GF-D8 (cell line): ENCODE measurements at regions not wholly inside any gene's neighbourhood (a gene's known extent, or its start where the extent isn't known, plus 50 kb on each side); places are given as distances from the start of the nearest gene placed in this dataset.
"Not testable (repeated sequence)": the region's sequence is repeated elsewhere in the genome, so short reads cannot be mapped to it uniquely, and the experiment has no call there.

Experiments
- DNase-seq: peaks from one replicate; lab custom pipeline; 2025; lab: John Stamatoyannopoulos, UW

DNA sequence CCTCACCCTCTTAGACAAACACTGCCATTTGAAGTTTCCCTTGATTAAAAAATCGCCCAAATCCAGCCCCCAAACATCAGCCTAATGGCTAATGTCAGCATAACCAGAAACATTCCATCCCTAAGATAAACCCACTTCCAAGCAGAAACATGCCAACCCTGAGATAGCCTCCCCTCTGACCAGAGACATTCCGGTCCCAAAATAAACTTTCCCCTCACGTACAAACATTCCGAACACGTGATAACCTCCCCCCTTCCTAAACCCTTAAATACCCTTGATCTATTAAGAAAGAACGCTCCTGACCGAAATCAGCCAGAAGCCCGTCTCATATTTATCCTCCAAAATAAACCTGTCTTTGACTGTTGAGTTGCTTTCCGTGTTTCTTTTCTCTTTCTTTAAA, 237.2 kb downstream of the ASMT start:
- no peak for DNase-seq

DNA sequence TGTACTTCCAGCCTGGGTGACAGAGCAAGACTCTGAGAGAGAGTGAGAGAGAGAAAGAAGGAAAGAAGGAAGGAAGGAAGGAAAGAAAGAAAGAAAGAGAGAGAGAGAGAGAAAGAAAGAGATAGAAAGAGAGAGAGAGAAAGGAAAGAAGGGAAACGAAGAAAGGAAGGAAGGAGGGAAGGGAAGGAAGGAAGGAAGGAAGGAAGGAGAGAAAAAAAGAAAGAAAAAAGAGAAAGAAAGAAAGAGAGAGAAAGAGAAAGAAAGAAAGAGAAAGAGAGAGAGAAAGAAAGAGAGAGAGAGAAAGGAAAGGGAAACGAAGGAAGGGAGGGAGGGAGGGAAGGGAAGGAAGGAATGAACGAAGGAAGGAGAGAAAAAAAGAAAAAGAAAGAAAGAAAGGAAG, 238.6 kb downstream of the ASMT start:
- DNase-seq, result no peak

DNA sequence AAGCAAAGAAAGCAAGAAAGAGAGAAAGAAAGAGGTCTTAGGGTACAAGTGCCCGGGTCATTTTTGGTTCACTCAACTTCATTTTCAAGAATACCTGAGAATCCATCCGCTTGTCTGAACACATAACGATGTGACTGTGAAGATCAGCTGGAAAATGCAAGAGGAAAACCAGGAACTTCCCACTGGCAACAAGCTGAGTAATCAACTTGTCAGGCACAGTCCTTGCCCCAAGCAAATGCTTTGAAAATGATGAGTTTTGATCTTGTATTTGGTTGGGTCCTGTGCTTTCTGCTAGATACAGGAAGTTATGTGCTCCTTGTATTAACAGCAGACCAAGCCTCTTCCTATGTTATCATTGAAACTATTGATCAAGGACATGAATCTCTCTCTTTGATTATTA, 239.1 kb downstream of the ASMT start:
- no peak for DNase-seq

DNA sequence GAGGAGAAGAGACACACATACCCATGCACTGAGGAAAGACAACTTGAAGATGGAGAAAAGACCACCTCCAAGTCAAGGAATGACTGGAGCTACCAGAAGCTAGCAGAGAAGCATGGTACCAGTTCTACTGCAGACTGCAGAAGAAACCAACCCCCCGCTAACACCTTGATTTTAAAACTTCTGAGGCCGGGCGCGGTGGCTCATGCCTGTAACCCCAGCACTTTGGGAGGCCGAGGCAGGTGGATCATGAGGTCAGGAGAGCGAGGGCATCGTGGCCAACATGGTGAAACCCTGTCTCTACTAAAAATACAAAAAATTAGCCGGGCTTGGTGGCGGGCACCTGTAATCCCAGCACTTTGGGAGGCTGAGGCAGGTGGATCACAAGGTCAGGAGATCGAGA, 240.0 kb downstream of the ASMT start:
- not testable (repeated sequence) for DNase-seq

DNA sequence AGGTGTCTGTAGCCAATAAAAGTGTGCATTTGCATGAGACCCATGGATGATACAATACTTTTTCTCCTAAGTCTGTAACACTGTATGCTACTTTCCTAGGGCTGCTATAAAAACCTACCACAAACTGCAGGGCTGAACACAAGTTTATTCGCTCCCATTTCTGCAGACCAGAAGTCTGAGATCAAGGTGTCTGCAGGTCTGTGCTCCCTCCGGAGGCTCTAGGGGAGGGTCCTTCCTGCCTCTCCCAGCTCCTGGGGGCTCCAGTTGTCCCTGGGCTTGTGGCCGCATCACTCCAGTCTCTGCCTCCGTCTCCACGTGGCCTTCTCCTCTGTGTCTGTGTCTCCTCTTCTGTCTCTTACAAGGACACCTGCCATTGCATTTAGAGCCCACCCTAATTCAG, 244.4 kb downstream of the ASMT start:
- not testable (repeated sequence) for DNase-seq

DNA sequence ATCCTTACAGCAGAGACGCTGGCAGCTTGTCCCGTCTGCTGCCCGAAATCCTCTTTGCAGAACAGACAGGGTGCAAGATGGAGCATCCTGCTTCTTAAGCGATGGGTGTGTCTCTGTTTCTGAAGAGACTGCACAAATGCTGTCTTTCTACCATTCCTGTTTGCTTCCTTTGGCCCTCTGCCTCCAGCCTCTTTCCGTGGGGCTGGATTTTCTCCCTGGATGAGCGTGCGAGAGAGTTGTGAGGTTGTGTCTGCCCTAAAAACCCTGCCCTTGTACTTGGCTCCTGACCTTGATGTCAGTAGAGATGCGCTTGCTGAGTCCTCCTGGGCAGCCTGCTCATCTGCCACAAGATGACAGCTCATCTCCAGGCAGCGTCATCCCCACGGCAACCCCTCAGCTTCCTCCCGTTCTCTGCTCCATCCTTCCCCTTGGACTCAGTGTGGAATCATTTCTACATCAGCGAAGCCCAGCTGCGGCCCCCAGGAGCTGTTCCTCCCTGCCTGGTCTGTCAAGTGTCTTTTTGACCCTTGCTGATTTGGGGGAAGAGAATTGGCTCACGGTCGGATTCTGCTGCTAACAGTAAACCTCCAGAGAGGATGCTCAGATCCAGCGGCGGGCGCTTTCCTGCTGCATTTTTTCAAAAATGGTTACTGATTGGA, 246.2 kb downstream of the ASMT start:
- DNase-seq, result no peak

DNA sequence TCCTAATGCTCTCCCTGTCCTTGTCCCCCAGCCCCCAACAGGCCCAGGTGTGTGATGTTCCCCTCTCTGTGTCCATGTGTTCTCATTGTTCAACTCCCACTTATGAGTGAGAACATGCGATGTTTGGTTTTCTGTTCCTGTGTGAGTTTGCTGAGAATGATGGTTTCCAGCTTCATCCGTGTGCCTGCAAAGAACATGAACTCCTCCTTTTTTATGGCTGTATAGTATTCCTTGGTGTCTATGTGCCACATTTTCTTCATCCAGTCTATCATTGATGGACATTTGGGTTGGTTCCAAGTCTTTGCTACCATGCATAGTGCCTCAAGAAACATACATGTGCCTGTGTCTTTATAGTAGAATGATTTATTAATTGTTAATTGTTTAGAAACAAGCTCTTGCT, 249.1 kb downstream of the ASMT start:
- DNase-seq, result not testable (repeated sequence)

DNA sequence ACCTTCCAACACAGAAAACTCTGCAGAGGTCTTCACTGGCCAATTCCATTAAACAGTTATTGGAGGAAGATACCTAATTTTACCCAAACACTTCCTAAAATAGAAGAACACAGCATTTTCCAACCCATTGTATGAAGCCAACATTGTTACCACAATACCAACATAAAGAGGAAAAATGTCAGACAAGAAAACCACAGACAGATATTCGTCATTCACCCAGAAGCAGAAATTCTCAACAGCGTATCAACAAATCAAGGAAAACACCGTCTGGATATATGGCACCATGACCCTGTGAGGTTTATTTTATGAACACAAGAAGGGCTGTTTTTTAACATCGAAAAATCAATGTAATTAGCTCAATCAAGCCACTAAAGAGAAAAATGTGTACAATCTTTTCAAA, 255.6 kb downstream of the ASMT start:
- DNase-seq, result no peak

DNA sequence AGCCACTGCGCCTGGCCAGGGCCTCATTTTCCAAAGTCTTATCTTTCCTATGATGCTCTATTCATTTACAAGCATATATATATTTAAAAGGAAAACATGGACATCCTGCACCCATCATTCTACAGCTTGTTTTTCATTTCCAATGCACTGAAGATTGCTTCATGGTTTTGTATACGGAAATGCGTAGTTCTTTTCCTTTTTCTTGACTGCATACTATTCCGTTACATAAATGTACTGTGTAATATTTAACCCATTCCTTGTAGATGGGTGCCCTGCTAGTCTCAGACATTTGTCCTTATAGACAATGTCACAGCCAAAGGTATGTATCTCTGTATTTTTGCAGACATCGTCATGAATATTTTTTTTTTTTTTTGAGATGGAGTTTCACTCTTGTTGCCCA, 257.0 kb downstream of the ASMT start:
- no peak for DNase-seq

DNA sequence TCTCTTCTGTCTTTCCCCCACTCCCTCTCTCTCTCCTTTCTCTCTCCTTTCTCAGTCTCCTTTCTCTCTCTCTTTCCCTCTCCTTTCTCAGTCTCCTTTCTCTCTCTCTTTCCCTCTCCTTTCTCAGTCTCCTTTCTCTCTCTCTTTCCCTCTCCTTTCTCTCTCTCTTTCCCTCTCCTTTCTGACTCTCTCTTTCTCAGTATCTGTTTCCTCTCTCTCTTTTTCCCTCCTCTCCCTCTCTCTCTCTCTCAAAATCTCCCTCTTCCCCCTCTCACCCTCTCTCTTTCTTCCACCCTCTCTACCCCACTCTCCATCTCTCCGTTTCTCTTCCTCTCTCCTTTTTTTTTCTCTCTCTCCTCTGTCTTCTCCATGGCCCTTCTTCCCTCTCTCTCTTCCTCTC, 258.8 kb downstream of the ASMT start:
- no peak for DNase-seq

DNA sequence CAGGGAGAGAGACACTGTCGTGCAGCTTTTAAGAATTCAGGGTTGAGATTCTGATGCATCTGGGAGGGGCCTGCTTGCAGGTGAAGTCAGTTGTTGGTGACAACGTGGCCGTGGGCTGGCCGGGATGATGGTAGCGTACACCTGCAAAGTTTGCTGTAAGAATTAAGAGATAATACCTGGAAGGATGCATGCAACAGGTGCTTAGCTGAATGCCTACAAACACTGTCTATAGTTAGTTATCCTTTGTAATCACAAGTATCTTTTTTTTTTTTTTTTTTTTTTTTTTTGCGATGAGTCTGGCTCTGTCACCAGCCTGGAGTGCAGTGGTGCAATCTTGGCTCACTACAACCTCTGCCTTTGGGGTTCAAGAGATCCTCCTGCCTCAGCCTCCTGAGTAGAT, 259.6 kb downstream of the ASMT start:
- no peak for DNase-seq

DNA sequence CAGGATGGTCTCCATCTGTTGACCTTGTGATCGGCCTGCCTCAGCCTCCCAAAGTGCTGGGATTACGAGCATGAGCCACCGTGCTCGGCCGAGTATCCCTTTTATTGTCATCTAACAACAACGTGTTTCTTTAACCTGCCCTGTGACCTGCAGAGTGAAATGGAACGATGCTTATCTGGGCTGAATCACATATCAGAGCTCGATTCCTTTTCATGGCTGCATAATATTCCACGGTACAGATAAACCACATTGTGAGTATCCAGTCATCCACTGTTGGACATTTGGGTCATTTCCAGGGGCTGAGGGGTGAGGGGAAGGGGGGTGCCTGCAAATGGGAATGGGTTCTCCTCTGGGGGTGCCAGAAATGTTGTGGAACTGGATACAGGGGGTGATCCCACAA, 260.0 kb downstream of the ASMT start:
- no peak for DNase-seq

DNA sequence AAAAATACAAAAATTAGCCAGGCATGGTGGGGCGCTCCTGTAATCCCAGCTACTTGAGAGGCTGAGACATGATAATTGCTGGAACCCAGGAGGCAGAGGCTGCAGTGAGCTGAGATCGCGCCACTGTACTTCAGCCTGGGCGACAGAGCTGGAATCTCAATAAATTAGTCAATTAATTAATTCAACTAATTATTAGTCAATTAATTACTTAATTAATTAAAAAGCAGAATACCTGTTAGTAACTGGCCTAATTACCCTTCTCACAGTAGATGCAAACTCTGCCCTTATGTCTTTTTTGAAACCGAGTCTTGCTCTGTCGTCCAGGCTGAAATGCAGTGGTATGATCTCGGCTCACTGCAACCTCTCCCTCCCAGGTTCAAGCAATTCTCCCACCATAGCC, 261.2 kb downstream of the ASMT start:
- no peak for DNase-seq

DNA sequence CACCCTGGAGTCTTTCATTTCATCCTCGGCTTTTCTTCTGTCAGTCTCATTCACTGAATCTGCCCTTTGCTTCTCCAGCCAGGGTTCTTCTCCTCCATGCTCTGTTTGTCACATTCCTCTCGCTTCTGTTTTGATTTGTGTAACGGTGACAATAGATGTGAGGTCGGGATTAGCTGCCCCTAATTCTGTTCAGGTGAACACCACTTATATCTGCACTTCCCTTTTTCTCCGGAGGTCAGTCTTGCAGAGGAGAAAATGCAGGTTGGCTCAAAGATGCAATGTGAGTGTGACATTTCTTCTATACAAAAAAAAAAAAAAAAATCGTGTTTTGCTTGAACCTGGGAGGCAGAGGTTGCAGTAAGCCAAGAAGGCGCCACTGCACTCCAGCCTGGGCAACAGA, 262.9 kb downstream of the ASMT start:
- DNase-seq, result no peak

DNA sequence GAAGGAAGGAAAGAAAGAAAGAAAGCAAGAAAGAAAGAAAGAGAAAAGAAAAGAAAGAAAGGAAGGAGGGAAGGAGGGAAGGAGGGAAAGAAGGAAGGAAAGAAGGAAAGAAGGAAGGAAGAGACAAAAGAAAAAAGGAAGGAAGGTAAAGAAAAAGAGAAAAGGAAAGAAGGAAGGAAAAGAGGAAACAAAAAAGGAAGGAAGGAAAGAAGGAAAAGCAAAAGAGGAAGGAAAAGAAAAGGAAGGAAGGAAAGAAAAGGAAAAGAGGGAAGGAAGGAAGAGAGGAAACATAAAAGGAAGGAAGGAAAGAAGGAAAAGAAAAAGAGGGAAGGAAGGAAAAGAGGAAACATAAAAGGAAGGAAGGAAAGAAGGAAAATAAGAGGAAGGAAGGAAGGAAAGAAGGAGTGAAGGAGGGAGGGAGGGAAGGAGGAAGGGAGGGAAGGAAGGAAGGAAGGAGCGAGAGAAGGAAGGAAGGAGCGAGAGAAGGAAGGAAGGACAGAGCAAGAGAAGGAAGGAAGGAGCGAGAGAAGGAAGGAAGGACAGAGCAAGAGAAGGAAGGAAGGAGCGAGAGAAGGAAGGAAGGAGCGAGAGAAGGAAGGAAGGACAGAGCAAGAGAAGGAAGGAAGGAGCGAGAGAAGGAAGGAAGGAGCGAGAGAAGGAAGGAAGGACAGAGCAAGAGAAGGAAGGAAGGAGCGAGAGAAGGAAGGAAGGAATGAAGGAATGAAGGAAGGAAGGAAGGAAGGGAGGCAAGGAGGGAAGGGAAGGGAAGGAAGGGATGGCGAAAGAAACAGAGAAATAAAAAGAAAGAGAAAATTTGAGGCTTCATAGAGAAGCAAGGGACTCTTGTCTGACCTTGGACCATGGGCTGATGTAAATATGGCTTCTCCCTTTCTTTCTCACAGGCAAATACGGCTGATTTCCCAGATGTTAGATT, 266.3 kb downstream of the ASMT start:
- not testable (repeated sequence) for DNase-seq

DNA sequence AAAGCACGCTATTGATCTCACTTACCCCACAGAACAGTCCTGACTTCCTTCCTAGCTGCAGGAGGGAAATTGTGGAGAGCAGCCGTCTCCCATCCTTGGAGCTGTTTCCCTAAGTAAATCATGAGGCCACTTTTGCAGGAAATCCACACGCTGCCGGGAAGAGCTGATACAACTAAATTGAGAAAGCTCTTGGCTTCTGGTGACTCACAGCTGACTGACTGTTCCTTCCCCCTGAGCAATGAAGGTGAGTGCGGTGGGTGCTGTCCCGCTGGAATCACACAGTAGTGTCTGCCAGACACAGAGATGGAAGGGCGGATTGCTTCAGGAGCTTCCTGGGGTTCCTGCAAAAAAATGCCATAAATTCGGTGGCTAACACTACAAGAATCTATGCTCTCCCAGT, 268.9 kb downstream of the ASMT start:
- DNase-seq, result no peak

DNA sequence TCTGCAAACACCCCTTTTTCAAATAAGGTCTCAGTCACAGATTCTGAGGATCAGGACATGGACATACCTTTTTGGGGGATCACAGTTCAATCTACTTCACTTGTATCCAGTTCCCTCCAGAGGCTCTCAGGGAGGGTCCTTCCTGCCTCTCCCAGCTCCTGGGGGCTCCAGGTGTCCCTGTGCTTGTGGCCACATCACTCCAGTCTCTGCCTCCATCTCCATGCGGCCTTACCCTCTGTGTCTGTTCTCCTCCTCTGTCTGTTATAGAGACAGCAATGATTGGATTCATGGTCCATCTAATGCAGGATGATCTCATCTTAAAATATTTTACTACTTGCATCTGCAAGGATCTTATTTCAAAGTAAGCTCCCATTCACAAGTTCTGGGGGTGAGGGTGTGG, 269.6 kb downstream of the ASMT start:
- DNase-seq, result no peak

DNA sequence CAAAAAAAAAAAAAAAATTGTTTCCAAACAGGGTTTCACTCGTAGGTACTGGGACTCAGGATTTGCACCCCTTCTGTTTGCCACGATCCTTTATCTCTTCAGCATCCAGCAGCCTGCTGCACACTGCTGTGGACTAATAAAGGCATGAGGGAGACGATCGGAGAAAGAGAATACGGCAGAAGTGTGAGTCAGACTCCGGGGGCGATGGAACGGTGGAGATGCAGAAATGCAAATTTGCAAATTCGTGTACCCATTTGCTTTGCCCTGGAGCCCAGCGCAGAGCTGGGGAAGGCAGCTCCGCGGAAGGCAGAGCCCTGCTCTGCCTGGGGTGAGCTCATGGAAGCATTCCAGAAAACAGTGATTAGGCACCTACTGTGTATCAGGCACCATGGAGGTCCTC, 270.3 kb downstream of the ASMT start:
- DNase-seq, result no peak

DNA sequence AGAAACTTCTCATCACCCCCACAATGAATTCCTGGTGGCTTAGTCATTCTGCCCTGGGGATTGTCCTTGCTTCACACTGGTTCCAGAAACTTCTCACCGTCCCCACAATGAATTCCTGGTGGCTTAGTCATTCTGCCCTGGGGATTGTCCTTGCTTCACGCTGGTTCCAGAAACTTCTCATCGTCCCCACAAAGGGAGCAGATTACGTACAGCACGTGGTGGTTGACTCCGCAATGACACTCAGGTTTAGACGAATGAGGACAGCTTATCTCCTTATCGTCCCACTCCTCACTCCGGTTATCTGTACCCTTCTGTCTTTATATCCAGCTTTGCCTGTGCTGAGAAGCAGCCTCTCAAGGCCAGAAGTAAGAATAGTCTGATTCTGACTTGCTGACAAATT, 273.4 kb downstream of the ASMT start:
- DNase-seq, result not testable (repeated sequence)

DNA sequence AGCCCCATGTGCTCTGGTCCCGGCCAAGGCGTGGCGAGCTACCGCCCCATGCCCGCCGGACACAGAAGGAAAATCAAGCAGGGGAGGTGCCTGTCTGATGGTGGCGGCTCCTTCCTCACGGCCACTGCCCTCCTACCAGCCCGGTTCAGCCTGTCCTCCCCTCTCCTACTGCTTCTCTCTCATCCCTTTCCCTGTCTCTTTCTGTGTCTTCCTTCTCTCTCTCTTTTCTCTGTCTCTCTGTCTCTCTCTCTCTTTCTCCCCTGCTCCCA, 279.1 kb downstream of the ASMT start:
- DNase-seq, result no peak

DNA sequence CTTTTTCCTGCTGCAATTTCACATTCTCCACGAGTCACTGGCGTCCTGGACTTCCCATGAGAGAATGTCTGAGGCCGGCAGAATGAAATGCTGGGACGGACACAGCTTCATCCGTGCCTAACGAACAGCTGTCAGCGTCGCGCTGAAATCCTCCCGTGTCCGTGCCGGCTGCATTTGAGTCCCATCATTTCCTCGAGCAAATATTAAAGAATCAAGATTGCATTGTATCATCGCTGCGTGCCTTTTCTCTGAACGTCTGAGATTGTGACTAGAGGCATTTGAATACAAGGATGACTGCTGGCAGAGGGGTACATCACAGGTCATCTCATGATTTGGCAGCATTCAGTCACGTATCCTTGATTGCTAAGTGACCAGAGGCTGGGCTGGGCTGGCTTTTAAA, 279.9 kb downstream of the ASMT start:
- DNase-seq, result no peak

DNA sequence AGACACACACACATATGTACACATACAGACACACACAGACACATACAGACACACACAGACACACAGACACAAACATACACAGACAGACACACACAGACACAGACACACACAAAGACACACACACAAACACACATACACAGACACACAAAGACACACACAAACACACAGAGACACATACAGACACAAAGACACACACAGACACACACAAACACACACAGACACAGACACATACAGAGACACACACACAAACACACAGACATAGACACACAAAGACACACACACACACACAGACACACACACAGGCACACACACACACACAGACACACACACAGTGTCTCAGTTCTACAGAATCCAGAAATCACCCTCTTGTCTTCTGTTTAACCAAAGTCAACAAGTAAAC, 280.7 kb downstream of the ASMT start:
- DNase-seq, result no peak

DNA sequence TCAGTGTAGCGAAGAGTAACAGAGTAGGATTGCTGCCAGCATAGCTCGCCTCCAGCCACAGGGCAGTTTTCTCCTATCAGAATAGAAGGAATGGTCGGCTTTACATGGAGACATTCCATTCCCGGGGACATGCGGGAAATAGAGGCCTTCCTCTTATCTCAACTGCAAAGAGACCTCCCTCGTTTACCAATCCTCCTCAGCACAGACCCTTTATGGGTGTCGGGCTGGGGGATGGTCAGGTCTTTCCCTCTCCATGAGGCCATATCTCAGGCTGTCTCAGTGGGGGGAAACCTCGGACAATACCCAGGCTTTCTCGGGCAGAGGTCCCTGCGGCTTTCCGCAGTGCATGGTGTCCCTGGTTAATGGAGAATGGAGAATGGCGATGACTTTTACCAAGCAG, 285.0 kb downstream of the ASMT start:
- DNase-seq, result no peak

DNA sequence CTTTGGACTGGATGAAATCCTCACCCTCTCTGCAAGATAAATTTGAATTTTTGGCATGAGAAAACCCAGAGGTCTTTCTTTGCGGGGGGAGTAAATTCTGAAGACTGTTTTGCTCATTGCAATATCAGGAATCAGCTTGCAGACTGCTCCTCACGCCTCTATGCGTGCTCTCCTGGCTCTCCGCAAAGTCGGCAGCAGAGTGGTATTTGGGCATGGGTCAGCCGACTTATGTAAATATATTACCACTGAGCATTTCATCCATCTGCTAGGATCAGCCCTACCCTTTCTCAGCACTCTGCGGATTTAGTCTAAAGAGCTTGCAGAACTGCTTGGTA, 288.0 kb downstream of the ASMT start:
- DNase-seq, result no peak
